ENCODE measurements at regions not wholly inside any gene's neighbourhood (a gene's known extent, or its start where the extent isn't known, plus 50 kb on each side); places are given as distances from the start of the nearest gene placed in this dataset.

DNA sequence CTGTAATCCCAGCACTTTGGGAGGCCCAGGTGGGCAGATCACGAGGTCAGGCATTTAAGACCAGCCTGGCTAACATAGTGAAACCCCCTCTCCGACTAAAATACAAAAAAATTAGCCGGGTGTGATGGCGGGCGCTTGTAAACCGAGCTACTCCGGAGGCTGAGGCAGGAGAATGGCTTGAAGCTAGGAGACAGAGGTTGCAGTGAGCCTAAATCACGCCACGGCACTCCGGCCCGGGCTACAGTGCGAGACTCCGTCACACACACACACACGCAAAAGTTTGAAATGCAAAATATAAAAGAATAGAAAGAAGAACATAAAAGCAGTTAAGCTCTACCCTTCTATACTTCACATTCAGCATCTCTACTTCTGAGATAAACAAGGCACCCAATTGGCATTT is 1165.9 kb upstream of the CNTN5 start:
- TF ChIP-seq, protein P1, sequence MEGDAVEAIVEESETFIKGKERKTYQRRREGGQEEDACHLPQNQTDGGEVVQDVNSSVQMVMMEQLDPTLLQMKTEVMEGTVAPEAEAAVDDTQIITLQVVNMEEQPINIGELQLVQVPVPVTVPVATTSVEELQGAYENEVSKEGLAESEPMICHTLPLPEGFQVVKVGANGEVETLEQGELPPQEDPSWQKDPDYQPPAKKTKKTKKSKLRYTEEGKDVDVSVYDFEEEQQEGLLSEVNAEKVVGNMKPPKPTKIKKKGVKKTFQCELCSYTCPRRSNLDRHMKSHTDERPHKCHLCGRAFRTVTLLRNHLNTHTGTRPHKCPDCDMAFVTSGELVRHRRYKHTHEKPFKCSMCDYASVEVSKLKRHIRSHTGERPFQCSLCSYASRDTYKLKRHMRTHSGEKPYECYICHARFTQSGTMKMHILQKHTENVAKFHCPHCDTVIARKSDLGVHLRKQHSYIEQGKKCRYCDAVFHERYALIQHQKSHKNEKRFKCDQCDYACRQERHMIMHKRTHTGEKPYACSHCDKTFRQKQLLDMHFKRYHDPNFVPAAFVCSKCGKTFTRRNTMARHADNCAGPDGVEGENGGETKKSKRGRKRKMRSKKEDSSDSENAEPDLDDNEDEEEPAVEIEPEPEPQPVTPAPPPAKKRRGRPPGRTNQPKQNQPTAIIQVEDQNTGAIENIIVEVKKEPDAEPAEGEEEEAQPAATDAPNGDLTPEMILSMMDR (IDR thresholded peaks at IDR 0.05; ENCODE audit: extremely low read depth in 1 of 2, insufficient read depth in 1 of 2, low read depth in 1 of 2, low read length in 2 of 2) = no peak
- TF ChIP-seq, protein P2, sequence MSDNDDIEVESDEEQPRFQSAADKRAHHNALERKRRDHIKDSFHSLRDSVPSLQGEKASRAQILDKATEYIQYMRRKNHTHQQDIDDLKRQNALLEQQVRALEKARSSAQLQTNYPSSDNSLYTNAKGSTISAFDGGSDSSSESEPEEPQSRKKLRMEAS (IDR thresholded peaks at IDR 0.05; ENCODE audit: insufficient read depth, insufficient read length) = no peak
- TF ChIP-seq POLR2AphosphoS5 (IDR thresholded peaks at IDR 0.05; ENCODE audit: insufficient read depth, low read depth, low read length) (no peak), POLR2A (IDR thresholded peaks at IDR 0.05; ENCODE audit: low read depth, low read length) (no peak), JUN (IDR thresholded peaks at IDR 0.05; ENCODE audit: borderline replicate concordance, insufficient read depth, insufficient read length, low read depth) (no peak), EZH2 (IDR thresholded peaks at IDR 0.05; ENCODE audit: borderline replicate concordance, low read depth, low read length, severe bottlenecking) (no peak)

All from endothelial cell of umbilical vein (primary cell).